HepG2 (cell line): ENCODE measurements at regions not wholly inside any gene's neighbourhood (a gene's known extent, or its start where the extent isn't known, plus 50 kb on each side); places are given as distances from the start of the nearest gene placed in this dataset.
A peak's percentile ranks its signal among the peaks of the same experiment; 100 is the strongest.

Source experiments
- CBX5 ChIP-seq: sonication (generic); formaldehyde crosslinking; IDR thresholded peaks from 2 replicates; pipeline ENCODE4 v1.4.0; 2020; ENCODE audit warnings: missing genetic modification reagents, borderline replicate concordance
- GATAD2A ChIP-seq: IDR thresholded peaks from 2 replicates; pipeline ENCODE4 v1.6.1; 2016
- MAFG ChIP-seq: sonication (generic); formaldehyde crosslinking; IDR thresholded peaks from 2 replicates; pipeline ENCODE4 v1.5.1; 2020; ENCODE audit warnings: mild to moderate bottlenecking, missing genetic modification reagents
- MIXL1 ChIP-seq: IDR thresholded peaks from 2 replicates; pipeline ENCODE4 v1.6.1; 2016
- NFIC ChIP-seq: IDR thresholded peaks from 2 replicates; pipeline ENCODE4 v1.6.1; 2012; ENCODE audit warnings: mild to moderate bottlenecking, low read length, inconsistent platforms
- PPARG ChIP-seq: conservative IDR thresholded peaks from 2 replicates; pipeline ENCODE4 v1.6.1; 2016; ENCODE audit warnings: missing biosample characterization, missing genetic modification reagents
- RAD21 ChIP-seq: fragments of 450-650 bp; formaldehyde crosslinking; IDR thresholded peaks from 2 replicates; pipeline ENCODE4 v1.5.0; 2020; ENCODE audit warnings: mild to moderate bottlenecking
- SAFB2 ChIP-seq: sonication (generic); formaldehyde crosslinking; IDR thresholded peaks from 2 replicates; pipeline ENCODE4 v1.5.1; 2020; ENCODE audit warnings: missing genetic modification reagents, low read depth, mild to moderate bottlenecking, borderline replicate concordance
- SAP130 ChIP-seq: IDR thresholded peaks from 2 replicates; pipeline ENCODE4 v1.6.1; 2016; ENCODE audit warnings: low read depth
- SIN3A ChIP-seq: IDR thresholded peaks from 2 replicates; pipeline ENCODE4 v1.6.1; 2011; ENCODE audit warnings: low read depth, mild to moderate bottlenecking, control low read depth, low read length, borderline replicate concordance
- SRF ChIP-seq: IDR thresholded peaks from 2 replicates; pipeline ENCODE4 v1.6.1; 2011; ENCODE audit warnings: mild to moderate bottlenecking, low read depth, low read length, moderate library complexity
- SRSF1 ChIP-seq: fragments of 200-400 bp; formaldehyde crosslinking; optimal IDR thresholded peaks from 2 replicates; pipeline ENCODE3; 2017; ENCODE audit warnings: mild to moderate bottlenecking, low read depth, low read length, moderate library complexity
- SRSF9 ChIP-seq: fragments of 200-400 bp; formaldehyde crosslinking; IDR thresholded peaks from 2 replicates; pipeline ENCODE4 v1.6.1; 2018; ENCODE audit warnings: borderline replicate concordance, mild to moderate bottlenecking, low read depth, low read length; ENCODE audit not compliant: insufficient read depth, poor library complexity, severe bottlenecking
- ZKSCAN1 ChIP-seq: fragments of 150-350 bp; IDR thresholded peaks from 2 replicates; pipeline ENCODE4 v1.6.1; 2014; ENCODE audit warnings: low read length
- ZNF17 ChIP-seq: sonication (generic); formaldehyde crosslinking; IDR thresholded peaks from 2 replicates; pipeline ENCODE4 v1.5.0; 2020; ENCODE audit warnings: mild to moderate bottlenecking, missing genetic modification reagents
- ZNF205 ChIP-seq: IDR thresholded peaks from 2 replicates; pipeline ENCODE4 v1.6.1; 2018; ENCODE audit warnings: missing biosample characterization, missing genetic modification reagents
- ZNF33B ChIP-seq: sonication (generic); formaldehyde crosslinking; IDR thresholded peaks from 2 replicates; pipeline ENCODE4 v1.5.1; 2020; ENCODE audit warnings: mild to moderate bottlenecking, missing genetic modification reagents
- ZNF558 ChIP-seq: sonication (generic); formaldehyde crosslinking; IDR thresholded peaks from 2 replicates; pipeline ENCODE4 v1.9.0; 2022; ENCODE audit warnings: mild to moderate bottlenecking, missing genetic modification reagents, borderline replicate concordance
- ZNF619 ChIP-seq: sonication (generic); formaldehyde crosslinking; IDR thresholded peaks from 2 replicates; pipeline ENCODE4 v1.4.0; 2020; ENCODE audit warnings: mild to moderate bottlenecking, missing genetic modification reagents
- ZNF83 ChIP-seq: sonication (generic); formaldehyde crosslinking; IDR thresholded peaks from 2 replicates; pipeline ENCODE4 v1.4.0; 2020; ENCODE audit warnings: missing genetic modification reagents, mild to moderate bottlenecking, borderline replicate concordance
- TF ChIP-seq, protein P1 (sequence below): sonication (generic); formaldehyde crosslinking; IDR thresholded peaks from 2 replicates; pipeline ENCODE4 v1.8.1; 2022; ENCODE audit warnings: low read depth, mild to moderate bottlenecking, missing genetic modification reagents
- TF ChIP-seq, protein P2 (sequence below): sonication (generic); formaldehyde crosslinking; IDR thresholded peaks from 2 replicates; pipeline ENCODE4 v1.4.0; 2020; ENCODE audit warnings: mild to moderate bottlenecking, missing genetic modification reagents
- TF ChIP-seq, protein P3 (sequence below): sonication (generic); formaldehyde crosslinking; IDR thresholded peaks from 2 replicates; pipeline ENCODE4 v1.8.0; 2022; ENCODE audit warnings: missing genetic modification reagents, mild to moderate bottlenecking, borderline replicate concordance
- TF ChIP-seq, protein P4 (sequence below): IDR thresholded peaks from 2 replicates; pipeline ENCODE4 v1.4.0; 2020; ENCODE audit warnings: mild to moderate bottlenecking, missing genetic modification reagents

DNA sequence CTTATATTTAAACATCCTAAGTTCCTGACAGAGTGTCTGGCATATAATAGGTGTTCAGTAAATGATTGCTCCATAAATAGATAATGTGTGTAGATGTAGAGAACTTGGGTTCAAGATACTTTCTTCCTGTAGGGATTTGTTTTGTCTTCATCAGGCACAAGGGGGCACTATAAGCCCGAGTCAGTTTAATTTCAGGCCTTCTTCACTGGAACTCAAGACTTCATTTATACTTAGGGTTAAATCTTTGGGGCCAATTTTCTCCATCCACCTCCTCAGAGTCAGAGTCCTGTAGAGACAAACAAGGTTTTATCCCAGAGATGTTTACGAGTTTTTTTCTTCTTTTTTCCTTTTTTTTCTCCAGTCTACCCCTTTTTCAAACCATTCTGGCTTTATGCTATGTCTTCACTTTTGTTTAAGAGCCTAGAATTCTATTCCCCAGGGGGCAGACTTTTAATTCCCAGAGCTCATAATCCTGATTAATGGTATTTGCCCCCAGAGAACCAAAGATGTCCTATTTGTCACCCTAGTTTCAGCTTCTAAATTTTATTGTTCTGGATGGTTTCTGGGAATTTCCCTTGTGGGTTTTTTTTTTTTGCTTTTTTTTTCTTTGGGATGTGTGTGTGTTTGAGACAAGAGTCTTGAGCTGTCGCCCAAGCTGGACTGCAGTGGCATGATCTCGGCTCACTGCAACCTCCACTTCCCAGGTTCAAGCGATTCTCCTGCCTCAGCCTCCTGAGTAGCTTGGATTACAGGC lies 88.4 kb downstream of the HFE start (continued):
- TF ChIP-seq SRF, result no peak
- TF ChIP-seq, protein P1, sequence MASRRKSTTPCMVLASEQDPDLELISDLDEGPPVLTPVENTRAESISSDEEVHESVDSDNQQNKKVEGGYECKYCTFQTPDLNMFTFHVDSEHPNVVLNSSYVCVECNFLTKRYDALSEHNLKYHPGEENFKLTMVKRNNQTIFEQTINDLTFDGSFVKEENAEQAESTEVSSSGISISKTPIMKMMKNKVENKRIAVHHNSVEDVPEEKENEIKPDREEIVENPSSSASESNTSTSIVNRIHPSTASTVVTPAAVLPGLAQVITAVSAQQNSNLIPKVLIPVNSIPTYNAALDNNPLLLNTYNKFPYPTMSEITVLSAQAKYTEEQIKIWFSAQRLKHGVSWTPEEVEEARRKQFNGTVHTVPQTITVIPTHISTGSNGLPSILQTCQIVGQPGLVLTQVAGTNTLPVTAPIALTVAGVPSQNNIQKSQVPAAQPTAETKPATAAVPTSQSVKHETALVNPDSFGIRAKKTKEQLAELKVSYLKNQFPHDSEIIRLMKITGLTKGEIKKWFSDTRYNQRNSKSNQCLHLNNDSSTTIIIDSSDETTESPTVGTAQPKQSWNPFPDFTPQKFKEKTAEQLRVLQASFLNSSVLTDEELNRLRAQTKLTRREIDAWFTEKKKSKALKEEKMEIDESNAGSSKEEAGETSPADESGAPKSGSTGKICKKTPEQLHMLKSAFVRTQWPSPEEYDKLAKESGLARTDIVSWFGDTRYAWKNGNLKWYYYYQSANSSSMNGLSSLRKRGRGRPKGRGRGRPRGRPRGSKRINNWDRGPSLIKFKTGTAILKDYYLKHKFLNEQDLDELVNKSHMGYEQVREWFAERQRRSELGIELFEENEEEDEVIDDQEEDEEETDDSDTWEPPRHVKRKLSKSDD (CRISPR knock-in tag), result no peak
- no peak for TF ChIP-seq SAFB2 (CRISPR knock-in tag)
- no peak for TF ChIP-seq ZNF83
- no peak for TF ChIP-seq ZKSCAN1
- TF ChIP-seq RAD21 (CRISPR knock-in tag), result peak; percentile 76
- no peak for TF ChIP-seq ZNF205
- no peak for TF ChIP-seq ZNF619 (CRISPR knock-in tag)
- TF ChIP-seq, protein P2, sequence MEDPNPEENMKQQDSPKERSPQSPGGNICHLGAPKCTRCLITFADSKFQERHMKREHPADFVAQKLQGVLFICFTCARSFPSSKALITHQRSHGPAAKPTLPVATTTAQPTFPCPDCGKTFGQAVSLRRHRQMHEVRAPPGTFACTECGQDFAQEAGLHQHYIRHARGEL (CRISPR knock-in tag), result no peak
- TF ChIP-seq SRSF9, result no peak
- TF ChIP-seq, protein P3, sequence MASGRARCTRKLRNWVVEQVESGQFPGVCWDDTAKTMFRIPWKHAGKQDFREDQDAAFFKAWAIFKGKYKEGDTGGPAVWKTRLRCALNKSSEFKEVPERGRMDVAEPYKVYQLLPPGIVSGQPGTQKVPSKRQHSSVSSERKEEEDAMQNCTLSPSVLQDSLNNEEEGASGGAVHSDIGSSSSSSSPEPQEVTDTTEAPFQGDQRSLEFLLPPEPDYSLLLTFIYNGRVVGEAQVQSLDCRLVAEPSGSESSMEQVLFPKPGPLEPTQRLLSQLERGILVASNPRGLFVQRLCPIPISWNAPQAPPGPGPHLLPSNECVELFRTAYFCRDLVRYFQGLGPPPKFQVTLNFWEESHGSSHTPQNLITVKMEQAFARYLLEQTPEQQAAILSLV, result no peak
- TF ChIP-seq MIXL1 (CRISPR knock-in tag), result peak; percentile 46; the same call in 1 of the 2 replicates
- TF ChIP-seq ZNF33B (CRISPR knock-in tag), result no peak
- TF ChIP-seq ZNF17, result no peak
- TF ChIP-seq MAFG, result no peak
- no peak for TF ChIP-seq SRSF1
- TF ChIP-seq, protein P4, sequence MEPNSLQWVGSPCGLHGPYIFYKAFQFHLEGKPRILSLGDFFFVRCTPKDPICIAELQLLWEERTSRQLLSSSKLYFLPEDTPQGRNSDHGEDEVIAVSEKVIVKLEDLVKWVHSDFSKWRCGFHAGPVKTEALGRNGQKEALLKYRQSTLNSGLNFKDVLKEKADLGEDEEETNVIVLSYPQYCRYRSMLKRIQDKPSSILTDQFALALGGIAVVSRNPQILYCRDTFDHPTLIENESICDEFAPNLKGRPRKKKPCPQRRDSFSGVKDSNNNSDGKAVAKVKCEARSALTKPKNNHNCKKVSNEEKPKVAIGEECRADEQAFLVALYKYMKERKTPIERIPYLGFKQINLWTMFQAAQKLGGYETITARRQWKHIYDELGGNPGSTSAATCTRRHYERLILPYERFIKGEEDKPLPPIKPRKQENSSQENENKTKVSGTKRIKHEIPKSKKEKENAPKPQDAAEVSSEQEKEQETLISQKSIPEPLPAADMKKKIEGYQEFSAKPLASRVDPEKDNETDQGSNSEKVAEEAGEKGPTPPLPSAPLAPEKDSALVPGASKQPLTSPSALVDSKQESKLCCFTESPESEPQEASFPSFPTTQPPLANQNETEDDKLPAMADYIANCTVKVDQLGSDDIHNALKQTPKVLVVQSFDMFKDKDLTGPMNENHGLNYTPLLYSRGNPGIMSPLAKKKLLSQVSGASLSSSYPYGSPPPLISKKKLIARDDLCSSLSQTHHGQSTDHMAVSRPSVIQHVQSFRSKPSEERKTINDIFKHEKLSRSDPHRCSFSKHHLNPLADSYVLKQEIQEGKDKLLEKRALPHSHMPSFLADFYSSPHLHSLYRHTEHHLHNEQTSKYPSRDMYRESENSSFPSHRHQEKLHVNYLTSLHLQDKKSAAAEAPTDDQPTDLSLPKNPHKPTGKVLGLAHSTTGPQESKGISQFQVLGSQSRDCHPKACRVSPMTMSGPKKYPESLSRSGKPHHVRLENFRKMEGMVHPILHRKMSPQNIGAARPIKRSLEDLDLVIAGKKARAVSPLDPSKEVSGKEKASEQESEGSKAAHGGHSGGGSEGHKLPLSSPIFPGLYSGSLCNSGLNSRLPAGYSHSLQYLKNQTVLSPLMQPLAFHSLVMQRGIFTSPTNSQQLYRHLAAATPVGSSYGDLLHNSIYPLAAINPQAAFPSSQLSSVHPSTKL (CRISPR knock-in tag), result 0 out of 2 replicates have a peak, but pooled peaks have one; percentile 20
- no peak for TF ChIP-seq CBX5 (CRISPR knock-in tag)
- no peak for TF ChIP-seq ZNF558 (CRISPR knock-in tag)
- no peak for TF ChIP-seq NFIC
- TF ChIP-seq PPARG (CRISPR knock-in tag), result no peak
- 0 out of 2 replicates have a peak, but pooled peaks have one; percentile 13 for TF ChIP-seq SAP130
- no peak for TF ChIP-seq SIN3A
- peak; percentile 51 for TF ChIP-seq GATAD2A (CRISPR knock-in tag)
